Adrenal gland (tissue), 5 donors: ENCODE measurements at regions not wholly inside any gene's neighbourhood (a gene's known extent, or its start where the extent isn't known, plus 50 kb on each side); places are given as distances from the start of the nearest gene placed in this dataset.

Source experiments
- CTCF ChIP-seq, 6 experiments: fragments of 450-650 bp in 4 of 6; fragments of 200-600 bp in 2 of 6; sonication (generic) in 1 of 6; IDR thresholded peaks; 1 replicate in 5 of 6; 2 replicates in 1 of 6; pipeline versions ENCODE4 v1.5.1 to v1.8.0; 2016 to 2021; ENCODE audit warnings: antibody characterized with exemption in 6 of 6, mild to moderate bottlenecking in 2 of 6, moderate library complexity in 1 of 6
- POLR2A ChIP-seq, 2 donors: fragments of 450-650 bp; IDR thresholded peaks; one replicate each; pipeline ENCODE4 v1.6.1; 2017; ENCODE audit warnings: antibody characterized with exemption in 2 of 2, mild to moderate bottlenecking in 2 of 2, moderate library complexity in 1 of 2
- donor health status: DM: no; HTN: no; CAD: no.

DNA sequence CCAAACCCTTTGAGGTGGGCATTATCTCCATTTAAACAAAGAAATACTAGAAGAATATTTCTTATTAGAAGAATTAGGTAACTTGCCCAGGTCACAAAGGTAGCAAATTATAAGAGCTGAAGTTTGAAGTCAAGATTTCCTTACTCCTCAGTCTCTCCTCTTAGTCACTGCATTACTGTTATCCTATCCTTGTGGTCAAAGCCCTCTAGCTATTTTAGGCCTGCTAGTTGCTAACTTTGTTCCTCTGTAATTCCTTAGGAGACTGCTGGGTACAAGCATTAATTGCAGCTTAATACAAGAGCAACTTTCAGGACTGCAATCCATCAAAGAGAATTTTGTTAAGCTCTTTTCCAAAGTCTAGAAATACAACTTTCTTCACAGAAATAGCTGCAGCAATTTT, 528.2 kb downstream of the ZIC1 start:
- TF ChIP-seq CTCF (IDR thresholded peaks at IDR 0.05), result no peak
- TF ChIP-seq POLR2A (IDR thresholded peaks at IDR 0.05), result no peak
